UCSD-AML1 (cell line): ENCODE measurements at regions not wholly inside any gene's neighbourhood (a gene's known extent, or its start where the extent isn't known, plus 50 kb on each side); places are given as distances from the start of the nearest gene placed in this dataset.
A peak's percentile ranks its signal among the peaks of the same experiment; 100 is the strongest.
"Not testable (repeated sequence)": the region's sequence is repeated elsewhere in the genome, so short reads cannot be mapped to it uniquely, and the experiment has no call there.

ENCODE experiments used
- DNase-seq: peaks from one replicate; lab custom pipeline; 2025; ENCODE audit not compliant: unreplicated experiment; lab: John Stamatoyannopoulos, UW

- DNase-seq: no peak
These were observed 86.3 kb downstream of the NUS1 start for GRCh38 chr6:117761610-117762009.

DNA sequence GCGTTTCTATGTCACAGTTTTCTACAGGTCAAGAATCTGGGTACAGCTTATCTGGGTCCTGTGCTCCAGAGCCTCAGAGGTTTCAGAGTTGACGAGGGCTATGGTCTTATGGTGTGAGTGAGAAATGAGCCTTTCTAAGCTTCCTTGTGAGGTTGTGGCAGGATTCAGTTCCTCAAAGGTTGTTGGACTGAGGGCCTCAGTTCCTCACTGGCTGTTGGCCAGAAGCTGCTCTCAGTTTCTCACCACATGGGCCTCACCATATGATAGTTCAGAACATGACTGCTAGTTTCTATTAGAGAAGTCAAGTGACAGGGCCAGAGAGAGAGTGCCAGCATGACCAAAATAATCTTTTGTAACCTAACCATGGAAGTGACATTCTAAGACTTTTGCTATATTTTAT is 96.1 kb downstream of the NUS1 start:
- no peak for DNase-seq

DNA sequence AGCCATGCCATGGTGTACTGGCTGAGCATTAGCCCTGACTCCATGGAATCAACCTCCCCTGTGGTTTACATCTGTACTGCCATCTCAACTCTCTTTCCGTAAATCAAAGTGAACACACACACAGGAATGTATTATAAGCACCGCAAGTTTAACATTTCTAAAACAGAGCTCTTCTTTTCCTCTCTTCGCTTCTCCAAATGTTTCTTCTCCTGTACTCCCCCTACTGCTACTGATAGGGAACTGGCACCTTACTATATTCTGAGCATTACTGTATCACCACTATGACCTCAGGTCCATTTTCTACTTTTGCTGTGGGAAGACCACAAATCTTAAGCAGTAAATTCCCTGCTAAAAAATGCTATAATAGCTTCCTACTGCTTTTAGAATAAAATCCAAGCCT is 101.2 kb downstream of the NUS1 start:
- DNase-seq: no peak

GRCh38 chr6:117781550-117781949 is 106.3 kb downstream of the NUS1 start:
- no peak for DNase-seq

DNA sequence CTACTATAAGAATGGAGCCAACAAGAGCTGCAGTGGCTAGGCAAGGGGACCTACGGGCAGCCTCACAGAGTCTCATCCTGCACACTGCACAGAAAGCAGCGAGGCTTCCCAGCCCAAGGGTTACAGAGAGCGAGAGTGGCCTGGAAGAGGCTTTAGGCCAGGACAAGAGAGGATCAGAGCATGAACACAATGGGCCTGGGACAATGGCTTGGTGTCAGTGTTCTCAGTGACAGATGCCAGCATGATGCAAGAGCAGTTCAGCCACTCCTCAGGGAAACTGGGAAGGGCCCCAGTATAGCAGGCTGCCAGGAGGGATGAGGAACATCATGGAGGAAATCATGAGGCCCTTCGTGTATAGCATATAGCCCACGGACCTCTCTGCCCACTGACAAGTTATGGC is 108.0 kb downstream of the NUS1 start:
- DNase-seq: no peak

- DNase-seq: no peak
These were observed 115.7 kb downstream of the NUS1 start for GRCh38 chr6:117791012-117791411.

GRCh38 chr6:117795234-117795633 is 111.8 kb upstream of the SLC35F1 start:
- DNase-seq: no peak

DNA sequence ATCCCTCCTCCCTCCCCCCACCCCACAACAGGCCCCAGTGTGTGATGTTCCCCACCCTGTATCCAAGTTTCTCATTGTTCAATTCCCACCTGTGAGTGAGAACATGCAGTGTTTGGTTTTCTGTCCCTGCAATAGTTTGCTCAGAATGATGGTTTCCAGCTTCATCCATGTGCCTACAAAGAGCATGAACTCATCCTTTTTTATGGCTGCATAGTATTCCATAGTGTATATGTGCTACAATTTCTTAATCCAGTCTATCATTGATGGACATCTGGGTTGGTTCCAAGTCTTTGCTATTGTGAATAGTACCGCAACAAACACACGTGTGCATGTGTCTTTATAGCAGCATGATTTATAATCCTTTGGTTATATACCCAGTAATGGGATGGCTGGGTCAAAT is 108.2 kb upstream of the SLC35F1 start:
- not testable (repeated sequence) for DNase-seq

GRCh38 chr6:117810269-117810668 is 96.8 kb upstream of the SLC35F1 start:
- DNase-seq: no peak

DNA sequence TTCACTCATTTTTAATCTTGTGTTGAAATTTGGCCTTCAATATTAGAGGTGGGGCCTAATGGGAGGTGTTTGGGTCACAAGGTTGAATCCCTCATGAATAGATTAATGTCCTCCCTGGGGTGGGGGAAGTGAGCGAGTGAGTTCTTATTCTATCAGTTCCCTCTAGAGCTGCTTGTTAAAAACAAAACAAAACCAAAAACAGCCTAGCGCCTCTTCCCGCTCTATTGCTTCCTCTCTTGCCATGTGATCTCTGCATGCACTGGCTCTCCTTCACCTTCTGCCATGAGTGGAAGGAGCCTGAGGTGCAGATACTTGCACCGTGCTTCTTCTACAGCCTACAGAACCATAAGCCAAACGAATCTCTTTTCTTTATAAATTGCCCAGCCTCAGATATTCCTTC is 89.6 kb upstream of the SLC35F1 start:
- no peak for DNase-seq

DNA sequence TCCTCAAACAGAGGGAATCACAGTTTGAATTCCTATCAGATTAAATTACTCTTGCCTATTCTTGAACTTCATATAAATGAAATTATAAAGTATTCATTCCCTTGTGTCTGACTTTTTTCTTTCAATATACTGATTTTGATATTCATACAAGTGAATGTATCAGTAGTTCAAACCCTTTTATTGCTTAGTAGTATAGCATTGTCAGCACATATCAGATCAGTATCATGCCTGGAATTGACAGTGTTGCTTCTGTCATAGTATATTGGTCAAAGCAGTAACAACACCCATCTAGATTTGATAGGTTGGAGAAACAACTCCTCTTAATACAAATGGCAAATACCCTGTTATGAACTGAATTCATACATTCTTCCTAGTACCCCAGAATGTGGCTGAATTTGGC is 89.1 kb upstream of the SLC35F1 start:
- DNase-seq: no peak

GRCh38 chr6:117818449-117818848 is 88.6 kb upstream of the SLC35F1 start:
- no peak for DNase-seq

GRCh38 chr6:117829594-117830319 is 77.3 kb upstream of the SLC35F1 start:
- DNase-seq: peak; percentile 12

GRCh38 chr6:117837261-117837660 is 69.8 kb upstream of the SLC35F1 start:
- no peak for DNase-seq

DNA sequence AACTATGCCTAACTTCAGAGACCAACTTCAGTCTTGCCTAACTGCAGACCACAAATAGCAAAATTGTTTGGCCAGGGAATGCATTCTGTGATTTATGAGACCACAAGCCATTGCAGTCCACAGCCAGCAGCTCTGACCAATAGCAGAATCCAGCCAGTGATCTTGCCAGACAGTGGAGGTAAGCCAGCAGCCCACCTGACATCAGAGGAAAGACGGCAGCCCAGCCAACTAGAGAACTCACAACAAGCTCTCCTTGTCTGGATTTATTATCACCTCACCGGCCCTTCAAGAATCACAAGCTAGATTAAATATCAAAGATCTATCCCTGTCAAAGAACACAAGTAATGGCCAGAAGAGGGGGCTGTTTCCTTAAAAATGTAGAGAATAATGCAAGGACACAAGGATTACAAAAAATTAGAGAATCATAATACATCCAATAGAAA is 66.5 kb upstream of the SLC35F1 start:
- DNase-seq: no peak

DNA sequence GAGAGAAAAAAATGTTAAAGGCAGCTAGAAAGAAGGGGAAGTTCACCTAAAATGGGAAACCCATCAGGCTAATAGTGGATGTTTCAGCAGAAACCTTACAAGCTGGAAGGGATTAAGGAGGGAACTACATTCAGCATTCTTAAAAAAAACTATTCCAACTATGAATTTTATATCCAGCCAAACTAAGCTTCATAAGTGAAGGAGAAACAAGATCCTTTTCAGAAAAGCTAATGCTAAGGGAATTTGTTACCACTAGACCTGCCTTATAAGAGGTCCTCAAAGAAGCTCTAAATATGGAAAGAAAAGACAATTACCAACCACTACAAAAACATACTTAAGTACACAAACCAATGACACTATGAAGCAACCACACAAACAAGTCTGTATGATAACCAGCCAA is 59.2 kb upstream of the SLC35F1 start:
- DNase-seq: no peak

- no peak for DNase-seq
These were observed 58.0 kb upstream of the SLC35F1 start for GRCh38 chr6:117849087-117849486.
